ENCODE measurements at regions not wholly inside any gene's neighbourhood (a gene's known extent, or its start where the extent isn't known, plus 50 kb on each side); places are given as distances from the start of the nearest gene placed in this dataset.

DNA sequence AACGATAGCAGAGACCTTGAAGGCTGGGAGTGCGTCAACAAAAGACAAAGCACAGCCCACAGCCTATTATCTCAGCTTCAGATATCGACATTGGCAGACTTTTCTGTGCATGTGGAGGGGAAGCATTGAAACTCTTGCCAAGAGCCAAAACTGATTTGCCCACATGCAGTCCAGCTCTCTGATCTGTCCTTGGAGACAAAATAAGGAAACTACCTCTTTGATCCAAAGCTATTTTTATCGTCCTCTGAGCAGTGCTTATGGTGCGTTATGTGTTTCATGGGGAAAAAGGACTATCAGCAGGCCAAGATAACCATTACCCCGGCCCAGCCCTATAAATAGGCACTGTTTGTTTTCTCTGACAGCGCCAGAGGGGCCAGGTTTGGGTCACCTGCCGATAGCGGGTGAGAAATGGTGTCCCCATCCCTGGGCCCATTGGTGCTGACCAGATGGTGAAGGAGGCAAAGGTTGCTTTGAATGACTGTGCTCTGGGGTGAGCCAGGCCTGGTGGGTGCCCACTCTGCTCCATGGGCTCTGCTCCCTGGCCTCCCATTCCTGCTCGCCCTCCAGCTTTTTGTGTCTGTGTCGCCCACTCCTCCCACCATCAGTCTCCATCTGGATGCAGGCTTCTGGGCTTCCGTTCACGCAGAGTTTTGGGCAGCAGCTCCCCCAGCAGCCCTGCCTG lies 176.1 kb upstream of the HS6ST1 start:
- 53 to 56% (median 53%) methylated on average over 13 of the region's 13 CpGs for WGBS, 3 donors
- Histone ChIP-seq H3K27ac (no peak overlapping the region), H3K4me1 (no peaks in the 10 kb centered on the region), H3K4me3 (no peak overlapping the region), H3K36me3 (ENCODE audit: insufficient read depth in 1 of 2, low read depth in 1 of 2) (no peaks in the 10 kb centered on the region), H3K27me3 (ENCODE audit: insufficient read depth in 3 of 3, low read length in 2 of 3) (peaks cover 0 to 7% (median 0%) of the 10 kb centered on the region in 3 donors), H3K9me3 (no peaks in the 10 kb centered on the region)
- DNase-seq (no peak), ATAC-seq (no peak)
- intact Hi-C loops (cut with DNase I), result no loop called here
- TF ChIP-seq, protein P1, sequence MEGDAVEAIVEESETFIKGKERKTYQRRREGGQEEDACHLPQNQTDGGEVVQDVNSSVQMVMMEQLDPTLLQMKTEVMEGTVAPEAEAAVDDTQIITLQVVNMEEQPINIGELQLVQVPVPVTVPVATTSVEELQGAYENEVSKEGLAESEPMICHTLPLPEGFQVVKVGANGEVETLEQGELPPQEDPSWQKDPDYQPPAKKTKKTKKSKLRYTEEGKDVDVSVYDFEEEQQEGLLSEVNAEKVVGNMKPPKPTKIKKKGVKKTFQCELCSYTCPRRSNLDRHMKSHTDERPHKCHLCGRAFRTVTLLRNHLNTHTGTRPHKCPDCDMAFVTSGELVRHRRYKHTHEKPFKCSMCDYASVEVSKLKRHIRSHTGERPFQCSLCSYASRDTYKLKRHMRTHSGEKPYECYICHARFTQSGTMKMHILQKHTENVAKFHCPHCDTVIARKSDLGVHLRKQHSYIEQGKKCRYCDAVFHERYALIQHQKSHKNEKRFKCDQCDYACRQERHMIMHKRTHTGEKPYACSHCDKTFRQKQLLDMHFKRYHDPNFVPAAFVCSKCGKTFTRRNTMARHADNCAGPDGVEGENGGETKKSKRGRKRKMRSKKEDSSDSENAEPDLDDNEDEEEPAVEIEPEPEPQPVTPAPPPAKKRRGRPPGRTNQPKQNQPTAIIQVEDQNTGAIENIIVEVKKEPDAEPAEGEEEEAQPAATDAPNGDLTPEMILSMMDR (IDR thresholded peaks at IDR 0.05), result no peak

DNA sequence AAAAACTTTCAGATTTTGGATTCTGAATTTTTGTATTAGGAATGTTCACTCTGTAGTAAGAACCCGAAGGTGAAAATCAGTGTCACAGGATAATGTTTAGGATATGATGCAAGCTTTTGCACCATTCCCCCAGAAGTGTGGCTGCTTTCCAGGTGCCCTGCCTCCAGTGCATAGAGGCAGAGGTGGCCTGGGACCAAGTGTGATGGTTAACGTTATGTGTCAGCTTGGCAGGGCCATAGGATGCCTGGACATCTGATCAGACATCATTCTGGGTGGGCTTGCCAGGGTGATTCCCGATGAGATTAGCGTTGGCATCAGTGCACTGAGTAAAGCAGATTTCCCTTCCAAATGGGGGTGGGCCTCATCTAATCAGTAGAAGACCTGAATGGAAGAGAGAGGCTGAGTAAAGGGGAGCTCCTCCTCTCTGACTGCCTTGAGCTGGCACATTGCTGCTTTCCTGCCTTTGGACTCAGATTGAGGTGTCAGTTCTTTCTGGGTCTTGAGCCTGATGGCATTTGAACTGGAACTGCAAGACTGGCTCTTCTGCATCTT lies 177.4 kb upstream of the HS6ST1 start:
- no peaks in the 10 kb centered on the region for H3K4me1 ChIP-seq
- peaks cover 0 to 7% (median 0%) of the 10 kb centered on the region in 3 donors for H3K27me3 ChIP-seq (ENCODE audit: insufficient read depth in 3 of 3, low read length in 2 of 3)
- DNase-seq, result no peak
- TF ChIP-seq, protein P1 (IDR thresholded peaks at IDR 0.05), result no peak
- H3K36me3 ChIP-seq (ENCODE audit: insufficient read depth in 1 of 2, low read depth in 1 of 2), result no peaks in the 10 kb centered on the region
- ATAC-seq, result no peak
- WGBS, 3 donors, result 50 to 61% (median 51%) methylated on average over 4 of the region's 4 CpGs
- intact Hi-C loops (cut with DNase I), result no loop called here
- no peak overlapping the region for H3K27ac ChIP-seq
- H3K4me3 ChIP-seq, result no peak overlapping the region
- H3K9me3 ChIP-seq, result no peaks in the 10 kb centered on the region

DNA sequence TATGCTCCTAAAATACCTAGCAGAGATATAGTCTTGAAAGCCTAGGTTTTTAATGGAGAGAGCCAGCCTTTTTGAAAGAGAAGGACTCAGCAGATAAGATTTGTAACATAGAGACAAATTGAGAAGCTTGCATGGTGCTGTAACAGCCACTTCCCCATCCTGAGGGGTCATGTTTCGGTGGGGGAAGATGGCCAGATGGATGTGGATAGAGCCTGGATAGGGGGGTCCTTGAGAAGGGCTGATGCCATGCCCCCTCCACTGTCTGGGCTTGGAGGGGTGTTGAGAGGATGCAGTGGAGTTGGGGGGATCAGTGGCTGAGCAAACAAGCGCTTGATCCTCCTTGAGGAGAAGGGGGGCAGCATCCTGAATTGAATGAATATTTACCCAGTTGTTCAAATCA lies 178.0 kb upstream of the HS6ST1 start:
- no peaks in the 10 kb centered on the region for H3K36me3 ChIP-seq (ENCODE audit: insufficient read depth in 1 of 2, low read depth in 1 of 2)
- no peaks in the 10 kb centered on the region for H3K9me3 ChIP-seq
- H3K27ac ChIP-seq, result no peak overlapping the region
- H3K4me3 ChIP-seq, result no peak overlapping the region
- DNase-seq, result no peak
- no peaks in the 10 kb centered on the region for H3K4me1 ChIP-seq
- 92 to 98% (median 94%) methylated on average over 2 of the region's 2 CpGs for WGBS, 3 donors
- intact Hi-C loops (cut with DNase I), result no loop called here
- ATAC-seq, result no peak
- H3K27me3 ChIP-seq (ENCODE audit: insufficient read depth in 3 of 3, low read length in 2 of 3), result peaks cover 0 to 7% (median 0%) of the 10 kb centered on the region in 3 donors
- TF ChIP-seq, protein P1 (IDR thresholded peaks at IDR 0.05), result no peak

DNA sequence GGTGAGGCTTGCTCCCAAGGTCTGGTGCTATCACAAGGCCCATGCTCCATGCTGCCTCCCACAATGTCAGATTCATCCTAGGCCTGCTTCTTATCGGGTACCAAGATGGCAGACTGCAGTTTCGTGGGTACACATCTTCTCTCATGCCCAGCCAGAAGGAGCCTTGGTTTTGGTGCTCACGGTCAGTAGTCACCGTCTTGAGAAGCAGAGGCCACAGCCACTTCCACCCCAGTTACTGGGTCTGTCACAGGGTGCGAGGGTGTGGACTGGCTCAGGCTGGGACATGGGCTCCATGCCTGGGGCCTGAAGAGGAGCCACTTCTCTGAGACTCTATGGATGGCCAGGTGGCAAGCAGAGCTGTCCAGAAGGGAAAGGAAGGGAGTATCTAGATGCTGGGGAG lies 178.8 kb upstream of the HS6ST1 start:
- Histone ChIP-seq H3K27ac (no peak overlapping the region), H3K36me3 (ENCODE audit: insufficient read depth in 1 of 2, low read depth in 1 of 2) (no peaks in the 10 kb centered on the region), H3K9me3 (no peaks in the 10 kb centered on the region), H3K4me1 (no peaks in the 10 kb centered on the region), H3K4me3 (no peak overlapping the region), H3K27me3 (ENCODE audit: insufficient read depth in 3 of 3, low read length in 2 of 3) (peaks cover 0 to 7% (median 0%) of the 10 kb centered on the region in 3 donors)
- TF ChIP-seq, protein P1 (IDR thresholded peaks at IDR 0.05), result no peak
- WGBS, 3 donors, result 96 to 98% (median 97%) methylated on average over 5 of the region's 5 CpGs
- intact Hi-C loops (cut with DNase I), result no loop called here
- DNase-seq (no peak), ATAC-seq (no peak)

Measured in psoas muscle (tissue), 7 donors.